ENCODE measurements at regions not wholly inside any gene's neighbourhood (a gene's known extent, or its start where the extent isn't known, plus 50 kb on each side); places are given as distances from the start of the nearest gene placed in this dataset.
A peak's percentile ranks its signal among the peaks of the same experiment; 100 is the strongest.

GRCh38 chr4:161329852-161330251, 833.9 kb downstream of the FSTL5 start:
- DNase-seq = no peak
- H3K27ac ChIP-seq = no peak overlapping the region
- in situ Hi-C loops (cut with HindIII; ENCODE audit: low pct_ligation_motif_present, low sequenced_read_pairs) = no loop called here

GRCh38 chr4:161321706-161322105, 842.1 kb downstream of the FSTL5 start:
- Histone ChIP-seq H3K27me3 (replicated peaks) (no peaks in the 10 kb centered on the region), H3K36me3 (replicated peaks) (no peaks in the 10 kb centered on the region), H3K4me3 (ENCODE audit: low read depth, low read length) (no peak overlapping the region), H3K27ac (no peak overlapping the region)
- no peak for TF ChIP-seq CTCF (IDR thresholded peaks at IDR 0.05; ENCODE audit: low read depth, low read length, missing control alignments)
- DNase-seq = no peak
- in situ Hi-C loops (cut with HindIII; ENCODE audit: low pct_ligation_motif_present, low sequenced_read_pairs) = no loop called here

More at GRCh38 chr4:161329852-161330251, 833.9 kb downstream of the FSTL5 start:
- Histone ChIP-seq H3K4me3 (ENCODE audit: low read depth, low read length) (no peak overlapping the region), H3K36me3 (replicated peaks) (no peaks in the 10 kb centered on the region), H3K27me3 (replicated peaks) (no peaks in the 10 kb centered on the region)
- no peak for TF ChIP-seq CTCF (IDR thresholded peaks at IDR 0.05; ENCODE audit: low read depth, low read length, missing control alignments)

GRCh38 chr4:161320377-161320776, 843.4 kb downstream of the FSTL5 start:
- H3K27me3 ChIP-seq (replicated peaks) = no peaks in the 10 kb centered on the region
- no peak for DNase-seq
- H3K27ac ChIP-seq = no peak overlapping the region
- no peaks in the 10 kb centered on the region for H3K36me3 ChIP-seq (replicated peaks)
- H3K4me3 ChIP-seq (ENCODE audit: low read depth, low read length) = no peak overlapping the region
- TF ChIP-seq CTCF (IDR thresholded peaks at IDR 0.05; ENCODE audit: low read depth, low read length, missing control alignments) = peak; percentile 71
- in situ Hi-C loops (cut with HindIII; ENCODE audit: low pct_ligation_motif_present, low sequenced_read_pairs) = no loop called here

GRCh38 chr4:161317000-161317399, 846.8 kb downstream of the FSTL5 start:
- in situ Hi-C loops (cut with HindIII; ENCODE audit: low pct_ligation_motif_present, low sequenced_read_pairs) = no loop called here
- no peak for TF ChIP-seq CTCF (IDR thresholded peaks at IDR 0.05; ENCODE audit: low read depth, low read length, missing control alignments)
- no peaks in the 10 kb centered on the region for H3K36me3 ChIP-seq (replicated peaks)

GRCh38 chr4:161314371-161314770, 849.4 kb downstream of the FSTL5 start:
- no peaks in the 10 kb centered on the region for H3K36me3 ChIP-seq (replicated peaks)
- no peak for TF ChIP-seq CTCF (IDR thresholded peaks at IDR 0.05; ENCODE audit: low read depth, low read length, missing control alignments)
- H3K4me3 ChIP-seq (ENCODE audit: low read depth, low read length) = no peak overlapping the region
- in situ Hi-C loops (cut with HindIII; ENCODE audit: low pct_ligation_motif_present, low sequenced_read_pairs) = no loop called here
- no peak for DNase-seq
- no peaks in the 10 kb centered on the region for H3K27me3 ChIP-seq (replicated peaks)
- no peak overlapping the region for H3K27ac ChIP-seq

More at GRCh38 chr4:161317000-161317399, 846.8 kb downstream of the FSTL5 start:
- Histone ChIP-seq H3K4me3 (ENCODE audit: low read depth, low read length) (no peak overlapping the region), H3K27ac (no peak overlapping the region), H3K27me3 (replicated peaks) (no peaks in the 10 kb centered on the region)
- no peak for DNase-seq

- DNase-seq = no peak
- Histone ChIP-seq H3K36me3 (replicated peaks) (no peaks in the 10 kb centered on the region), H3K27ac (no peak overlapping the region), H3K4me3 (ENCODE audit: low read depth, low read length) (no peak overlapping the region), H3K27me3 (replicated peaks) (no peaks in the 10 kb centered on the region)
- in situ Hi-C loops (cut with HindIII; ENCODE audit: low pct_ligation_motif_present, low sequenced_read_pairs) = no loop called here
- no peak for TF ChIP-seq CTCF (IDR thresholded peaks at IDR 0.05; ENCODE audit: low read depth, low read length, missing control alignments)
Observed at GRCh38 chr4:161303551-161303950, 860.2 kb downstream of the FSTL5 start.

All from brain microvascular endothelial cell (primary cell).